CD4-positive, alpha-beta T cell treated with Interleukin-4 for 1 hour (primary cell): ENCODE measurements at regions not wholly inside any gene's neighbourhood (a gene's known extent, or its start where the extent isn't known, plus 50 kb on each side); places are given as distances from the start of the nearest gene placed in this dataset.
"Not testable (repeated sequence)": the region's sequence is repeated elsewhere in the genome, so short reads cannot be mapped to it uniquely, and the experiment has no call there.

Experiments used
- DNase-seq, 2 donors: peaks; one replicate each; pipeline ENCODE4 v3.0.0-alpha.2; 2020 to 2022

DNA sequence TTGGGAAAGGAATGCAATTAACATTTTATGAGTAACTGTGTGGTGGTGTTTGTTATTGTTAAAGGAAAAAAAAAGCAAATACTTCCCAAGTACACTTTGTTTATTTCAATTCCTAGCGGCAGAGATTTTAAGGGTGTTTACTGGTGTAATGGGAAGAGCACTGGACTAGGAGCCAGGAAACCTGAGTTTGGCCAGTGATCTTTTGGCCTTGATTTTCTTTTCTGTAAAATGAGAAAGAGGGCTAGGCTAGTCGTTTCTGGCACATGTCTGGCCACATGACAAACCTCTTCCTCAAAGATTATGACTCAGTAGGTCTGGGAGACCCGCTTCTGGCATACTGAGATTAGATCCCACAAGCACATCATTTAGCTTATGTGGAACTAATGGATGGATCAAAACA lies 428.1 kb upstream of the NOX3 start:
- no peak for DNase-seq

GRCh38 chr6:155883334-155883731 lies 427.7 kb upstream of the NOX3 start:
- DNase-seq, result no peak

- DNase-seq, result peak in 1 of 2 donors; percentile 14
Observed at GRCh38 chr6:155882527-155883333, 427.1 kb upstream of the NOX3 start.

GRCh38 chr6:155881826-155882526 lies 426.3 kb upstream of the NOX3 start:
- DNase-seq, result no peak

DNA sequence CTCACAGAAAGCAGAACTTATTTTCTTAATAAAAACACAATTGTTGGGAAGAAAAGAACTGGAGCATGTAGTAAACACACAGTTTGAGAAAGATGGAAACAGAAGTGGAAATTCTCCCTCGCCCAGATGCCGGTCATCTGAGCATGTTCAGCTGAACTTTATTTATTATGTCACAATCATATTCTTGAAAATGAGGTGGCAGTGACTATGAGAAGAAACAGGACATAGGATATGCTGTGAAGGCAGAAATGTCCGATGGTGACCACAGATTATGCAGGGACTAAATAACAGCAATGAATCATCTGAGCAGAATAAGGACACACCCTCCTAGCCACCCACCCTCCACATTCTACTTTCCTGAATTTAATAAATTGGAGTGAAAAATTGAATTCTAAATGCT lies 425.3 kb upstream of the NOX3 start:
- DNase-seq, result no peak

- DNase-seq, result no peak
Observed at GRCh38 chr6:155872961-155873360, 417.3 kb upstream of the NOX3 start.

DNA sequence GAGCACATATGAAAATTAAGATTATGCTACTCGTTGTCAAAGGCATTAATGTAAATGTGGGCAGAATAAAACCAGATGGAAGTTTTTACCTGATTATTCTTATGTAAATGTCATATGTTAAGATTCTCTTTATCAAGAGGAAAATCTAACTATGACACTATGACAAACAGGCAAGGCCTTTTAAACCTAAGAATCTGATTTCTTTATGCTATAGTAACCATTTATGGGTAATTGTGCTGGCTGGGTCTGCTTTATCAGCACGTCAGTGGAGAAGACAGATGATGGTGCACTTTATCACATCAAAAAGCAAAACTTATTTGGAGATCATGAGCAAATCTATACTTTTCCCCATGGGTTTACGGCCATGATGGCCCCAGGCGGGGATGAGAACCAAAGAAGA lies 412.0 kb upstream of the NOX3 start:
- no peak for DNase-seq

DNA sequence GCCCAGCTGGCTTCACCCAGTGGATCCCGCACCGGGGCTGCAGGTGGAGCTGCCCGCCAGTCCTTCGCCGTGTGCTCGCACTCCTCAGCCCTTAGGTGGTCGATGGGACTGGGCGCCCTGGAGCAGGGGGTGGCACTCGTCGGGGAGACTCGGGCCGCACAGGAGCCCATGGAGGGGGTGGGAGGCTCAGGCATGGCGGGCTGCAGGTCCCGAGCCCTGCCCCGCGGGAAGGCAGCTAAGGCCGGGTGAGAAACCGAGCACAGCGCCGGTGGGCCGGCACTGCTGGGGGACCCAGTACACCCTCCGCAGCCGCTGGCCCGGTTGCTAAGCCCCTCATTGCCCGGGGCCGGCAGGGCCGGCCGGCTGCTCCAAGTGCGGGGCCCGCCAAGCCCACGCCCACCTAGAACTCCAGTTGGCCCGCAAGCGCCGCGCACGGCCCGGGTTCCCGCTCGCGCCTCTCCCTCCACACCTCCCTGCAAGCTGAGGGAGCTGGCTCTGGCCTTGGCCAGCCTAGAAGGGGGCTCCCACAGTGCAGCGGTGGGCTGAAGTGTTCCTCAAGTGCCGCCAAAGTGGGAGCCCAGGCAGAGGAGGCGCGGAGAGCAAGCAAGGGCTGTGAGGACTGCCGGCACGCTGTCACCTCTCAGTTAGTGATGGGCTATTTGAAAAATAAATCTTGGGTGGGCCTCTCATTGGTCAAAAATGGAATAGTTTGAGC lies 411.2 kb upstream of the NOX3 start:
- DNase-seq, result not testable (repeated sequence)

DNA sequence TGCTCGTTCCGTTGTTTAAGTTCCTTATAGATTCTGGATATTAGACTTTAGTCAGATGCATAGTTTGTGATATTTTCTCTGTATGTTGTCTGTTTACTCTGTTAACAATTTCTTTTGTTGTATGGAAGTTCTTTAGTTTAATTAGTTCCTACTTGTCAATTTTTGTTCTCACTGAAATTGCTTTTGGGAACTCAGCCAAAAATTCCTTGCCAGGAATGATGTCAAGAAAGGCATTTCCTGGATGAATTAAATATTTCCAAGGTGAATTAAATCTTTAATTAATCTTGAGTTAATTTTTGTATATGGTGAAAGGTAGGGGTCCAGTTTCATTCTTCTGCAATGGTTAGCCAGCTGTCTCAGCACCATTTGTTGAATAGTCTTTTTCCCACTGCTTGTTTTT lies 406.2 kb upstream of the NOX3 start:
- no peak for DNase-seq

- DNase-seq, result not testable (repeated sequence)
Observed at GRCh38 chr6:155858906-155859305, 403.3 kb upstream of the NOX3 start.

DNA sequence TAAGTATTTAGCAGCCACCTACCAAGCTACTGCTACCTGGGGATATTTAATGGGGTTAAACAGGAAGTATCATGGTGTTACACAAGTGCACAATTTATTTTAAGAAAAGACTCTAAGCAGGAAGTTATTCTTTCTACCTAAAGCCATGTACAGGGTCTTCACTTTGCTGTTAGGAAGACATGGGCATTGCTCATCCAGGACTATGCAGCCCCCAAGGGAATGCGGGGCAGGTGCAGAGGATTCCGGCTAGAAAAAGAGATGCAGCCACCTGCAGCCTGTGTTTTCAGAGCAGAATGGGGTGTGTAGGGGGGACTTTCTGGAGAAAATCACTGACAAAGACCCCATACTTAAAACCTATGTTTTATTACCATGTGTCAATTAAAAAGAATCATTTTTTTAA lies 399.1 kb upstream of the NOX3 start:
- no peak for DNase-seq

DNA sequence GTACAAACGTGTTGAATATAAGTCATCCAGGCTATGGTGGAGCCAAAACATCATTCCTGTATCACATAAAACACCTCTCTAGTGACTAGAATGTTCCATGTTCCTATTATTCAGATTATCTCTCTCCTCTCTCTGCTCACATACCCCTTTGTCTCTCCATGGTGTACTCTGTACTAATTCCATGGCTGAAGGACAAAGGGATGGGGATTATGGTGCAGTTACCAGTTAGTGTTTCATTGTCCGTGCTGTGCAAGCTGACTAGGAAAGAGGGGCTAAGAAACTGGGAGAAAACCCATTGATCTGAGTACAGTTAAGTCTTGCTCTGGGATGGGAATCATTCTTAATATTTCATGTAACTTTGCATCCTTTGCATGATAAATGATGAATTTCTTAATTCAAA lies 397.4 kb upstream of the NOX3 start:
- DNase-seq, result no peak

DNA sequence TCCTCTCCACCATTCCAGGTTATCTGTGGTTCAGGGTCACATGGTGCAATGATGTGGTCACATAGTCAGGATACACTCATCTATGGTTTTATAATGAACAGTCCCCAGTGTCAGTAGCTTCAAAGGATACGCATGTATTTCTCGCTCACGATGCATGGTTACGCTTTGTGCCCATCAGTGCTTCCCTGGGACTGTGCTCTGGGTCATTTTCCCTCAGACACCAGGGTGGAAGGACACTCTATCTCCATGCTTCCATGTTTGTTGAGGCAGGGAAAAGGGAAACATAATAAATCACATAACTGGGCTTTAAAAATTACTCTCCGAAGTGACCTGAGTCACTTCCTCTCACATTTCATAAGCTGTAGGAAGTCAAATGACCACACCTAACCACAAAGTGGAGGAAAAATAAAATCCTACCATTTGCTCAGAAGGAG lies 394.8 kb upstream of the NOX3 start:
- no peak for DNase-seq

GRCh38 chr6:155847711-155848110 lies 392.1 kb upstream of the NOX3 start:
- DNase-seq, result no peak

DNA sequence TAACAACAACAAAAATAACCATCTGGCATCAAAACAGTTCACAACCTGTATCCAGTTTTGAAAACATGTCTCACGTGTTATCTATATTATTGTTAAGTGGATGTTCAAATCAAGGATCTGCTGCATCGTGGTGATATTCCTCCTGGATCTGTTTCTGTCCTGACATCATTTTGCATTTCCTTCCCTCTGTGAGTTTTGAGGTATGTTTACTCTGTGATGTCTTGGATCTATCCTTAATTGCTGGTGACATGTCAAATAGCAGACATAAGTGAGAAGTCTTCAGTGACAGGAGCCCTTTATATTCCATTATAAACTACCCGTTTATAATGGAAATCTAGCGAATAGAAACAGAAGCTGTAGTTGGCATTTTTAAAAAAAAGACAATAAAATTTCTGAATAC lies 381.8 kb upstream of the NOX3 start:
- DNase-seq, result no peak

DNA sequence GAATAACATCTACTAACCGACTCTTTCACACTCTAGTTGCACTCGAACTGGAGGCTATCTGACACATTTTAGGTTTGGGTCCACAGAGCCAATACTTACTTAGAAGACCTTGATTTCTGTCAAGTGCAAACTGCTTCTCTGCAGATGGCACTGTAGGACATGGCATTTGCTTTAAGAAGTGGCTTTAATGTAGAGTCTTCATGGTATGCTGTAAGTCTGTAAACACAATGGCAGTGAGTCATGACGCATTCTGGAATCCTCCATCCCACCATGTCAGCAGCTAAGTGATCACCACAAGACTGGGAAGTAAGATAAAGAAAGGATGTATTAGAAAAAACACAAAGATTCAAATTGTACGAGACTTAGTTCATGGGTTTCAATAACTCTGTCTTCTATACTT lies 377.0 kb upstream of the NOX3 start:
- DNase-seq, result no peak

DNA sequence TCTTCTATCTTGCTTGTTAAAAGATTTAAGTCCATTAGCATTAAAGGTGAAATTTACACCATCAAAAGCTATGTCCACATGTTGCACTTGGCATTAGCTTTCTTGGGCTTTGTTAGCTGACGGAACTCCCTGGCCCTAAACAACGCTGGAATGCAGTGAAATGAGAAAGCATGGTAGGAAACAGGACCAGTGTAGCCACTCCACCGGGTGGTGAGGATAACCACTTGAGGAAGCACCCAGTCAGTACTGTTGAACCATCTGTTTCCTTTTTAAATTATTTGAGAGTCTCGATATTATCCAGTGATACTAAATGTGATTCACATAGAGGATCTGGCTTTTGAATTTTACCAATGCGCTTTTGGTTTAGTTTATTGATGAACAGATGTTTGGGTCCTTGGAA lies 374.9 kb upstream of the NOX3 start:
- DNase-seq, result no peak

GRCh38 chr6:155829646-155830045 lies 374.0 kb upstream of the NOX3 start:
- DNase-seq, result no peak

DNA sequence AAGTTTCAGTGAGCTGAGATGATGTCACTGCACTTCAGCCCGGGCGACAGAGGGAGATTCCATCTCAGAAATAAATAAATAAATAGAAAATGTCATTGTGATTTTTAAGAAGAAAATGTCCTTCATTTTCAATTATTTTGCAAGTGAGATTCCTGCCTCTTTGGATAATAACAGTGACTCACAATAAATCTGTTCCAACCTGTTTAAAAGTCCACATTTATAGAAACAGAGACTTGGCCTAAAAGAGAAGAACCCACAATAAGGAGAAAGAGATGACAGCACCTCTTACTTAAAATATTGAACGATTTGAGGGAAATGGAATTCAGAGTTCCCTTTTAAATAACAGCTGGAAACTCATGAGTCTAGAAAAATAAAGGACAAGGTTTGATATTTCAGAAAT lies 373.4 kb upstream of the NOX3 start:
- no peak for DNase-seq

DNA sequence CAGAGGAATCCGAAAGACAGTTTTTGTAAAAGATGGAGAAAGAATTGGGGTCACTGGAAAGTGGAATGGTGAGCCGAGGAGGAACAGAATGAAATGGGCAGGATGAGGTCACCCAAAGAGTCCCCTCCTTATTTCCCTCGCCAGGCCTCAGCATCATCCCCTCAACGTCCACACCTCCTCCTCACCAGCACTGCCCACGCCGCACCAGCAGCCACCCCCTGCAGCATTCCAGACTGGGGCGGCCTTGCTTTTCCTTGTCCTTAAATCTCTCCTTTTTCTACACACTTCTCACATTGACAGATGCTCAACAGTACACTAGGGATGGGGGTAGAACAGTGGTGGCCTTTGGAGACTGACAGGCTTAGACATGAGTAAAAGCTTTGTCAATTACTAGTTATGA lies 363.1 kb upstream of the NOX3 start:
- no peak for DNase-seq

GRCh38 chr6:155813548-155813947 lies 357.9 kb upstream of the NOX3 start:
- DNase-seq, result no peak

DNA sequence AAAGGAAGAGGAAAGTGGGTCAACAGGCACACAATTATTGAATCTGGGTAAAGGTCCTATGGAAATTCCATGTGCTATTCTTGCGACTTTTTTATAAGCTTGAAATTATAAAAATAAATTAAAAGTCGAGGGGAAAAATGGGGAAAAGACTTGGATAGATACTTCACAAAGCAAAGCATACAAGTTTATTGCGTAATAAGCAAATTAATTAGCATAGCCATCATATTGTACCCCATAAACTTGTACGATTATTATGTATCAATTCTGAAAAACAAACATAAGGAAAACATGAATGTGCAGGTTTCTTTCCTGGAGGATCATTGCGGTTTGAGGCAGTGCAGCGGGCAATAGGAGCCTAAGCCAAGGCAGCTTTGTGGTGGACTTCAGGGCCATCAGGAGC lies 351.6 kb upstream of the NOX3 start:
- DNase-seq, result no peak

DNA sequence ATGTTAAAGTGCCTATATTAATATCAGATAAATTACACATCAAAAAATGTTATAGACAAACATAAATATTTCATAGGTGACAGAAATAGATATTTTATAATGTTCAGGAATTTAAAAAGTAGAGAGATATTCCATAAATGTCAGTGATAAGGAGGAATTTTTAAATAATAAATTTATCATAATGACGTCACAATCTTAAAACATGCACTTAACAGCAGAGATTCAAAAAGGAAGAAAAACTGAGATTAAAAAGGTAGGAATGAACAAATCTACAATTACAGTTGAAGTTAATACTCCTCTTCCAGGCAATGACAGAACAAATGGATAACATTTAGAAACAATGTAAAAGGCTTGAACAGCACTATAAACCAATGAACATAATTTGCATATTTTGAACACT lies 345.4 kb upstream of the NOX3 start:
- no peak for DNase-seq

DNA sequence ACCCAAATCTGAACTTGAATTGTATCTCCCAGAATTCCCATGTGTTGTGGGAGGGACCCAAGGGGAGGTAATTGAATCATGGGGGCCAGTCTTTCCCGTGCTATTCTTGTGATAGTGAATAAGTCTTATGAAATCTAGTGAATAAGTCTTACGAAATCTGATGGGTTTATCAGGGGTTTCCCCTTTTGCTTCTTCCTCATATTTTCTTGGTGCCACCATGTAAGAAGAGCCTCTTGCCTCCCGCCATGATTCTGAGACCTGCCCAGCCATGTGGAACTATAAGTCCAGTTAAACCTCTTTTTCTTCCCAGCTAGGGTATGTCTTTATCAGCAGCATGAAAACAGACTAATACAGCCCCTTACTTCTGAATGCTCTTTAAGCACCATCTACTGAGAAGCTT lies 343.2 kb upstream of the NOX3 start:
- DNase-seq, result not testable (repeated sequence)
